Kidney glomerular epithelial cell (primary cell): ENCODE measurements at regions not wholly inside any gene's neighbourhood (a gene's known extent, or its start where the extent isn't known, plus 50 kb on each side); places are given as distances from the start of the nearest gene placed in this dataset.
"Not testable (repeated sequence)": the region's sequence is repeated elsewhere in the genome, so short reads cannot be mapped to it uniquely, and the experiment has no call there.

ENCODE experiments used
- DNase-seq: peaks from one replicate; lab custom pipeline; 2025; lab: John Stamatoyannopoulos, UW

GRCh38 chr9:119917175-119917574 lies 547.9 kb upstream of the BRINP1 start:
- no peak for DNase-seq

DNA sequence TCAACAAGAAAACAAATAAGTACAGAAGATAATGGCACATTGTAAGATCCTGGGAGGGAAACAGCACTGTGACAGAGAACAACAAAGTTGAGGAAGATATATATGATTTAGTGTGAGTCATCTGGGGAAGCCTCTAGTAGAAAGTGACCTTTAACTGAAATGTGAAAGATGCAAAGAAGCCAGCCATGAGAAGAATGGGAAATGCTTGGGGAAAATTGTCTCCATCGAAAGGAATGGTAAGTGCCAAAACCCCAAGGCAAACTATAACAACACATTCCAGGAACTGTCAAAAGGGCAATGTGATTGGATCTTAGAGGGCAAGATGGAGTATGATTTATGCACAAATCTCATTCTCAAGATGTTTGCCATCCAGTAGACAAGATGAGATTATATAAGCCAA lies 537.8 kb upstream of the BRINP1 start:
- DNase-seq: no peak

- DNase-seq: no peak
Observed at GRCh38 chr9:119905724-119906123, 536.5 kb upstream of the BRINP1 start.

- no peak for DNase-seq
Observed at GRCh38 chr9:119903851-119904250, 534.6 kb upstream of the BRINP1 start.

DNA sequence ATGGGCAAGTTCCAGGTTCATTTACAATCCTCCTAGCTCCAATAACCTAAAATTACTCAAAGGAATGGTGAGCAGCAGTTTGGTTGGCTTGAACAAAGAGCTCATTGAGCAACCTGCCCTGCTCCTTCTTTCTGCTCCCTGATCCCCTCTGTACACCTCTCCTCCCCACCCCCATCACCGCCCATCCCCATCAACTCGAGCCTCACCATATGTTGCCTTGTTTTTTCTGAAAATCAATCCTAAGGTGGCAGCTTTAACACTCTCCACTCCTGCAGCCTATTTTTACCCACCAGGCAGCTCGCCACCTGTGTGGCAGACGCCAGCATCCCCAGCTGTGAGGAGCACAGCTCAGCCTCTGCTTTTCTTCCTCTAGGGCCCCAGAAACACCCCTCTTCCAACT lies 533.4 kb upstream of the BRINP1 start:
- no peak for DNase-seq

DNA sequence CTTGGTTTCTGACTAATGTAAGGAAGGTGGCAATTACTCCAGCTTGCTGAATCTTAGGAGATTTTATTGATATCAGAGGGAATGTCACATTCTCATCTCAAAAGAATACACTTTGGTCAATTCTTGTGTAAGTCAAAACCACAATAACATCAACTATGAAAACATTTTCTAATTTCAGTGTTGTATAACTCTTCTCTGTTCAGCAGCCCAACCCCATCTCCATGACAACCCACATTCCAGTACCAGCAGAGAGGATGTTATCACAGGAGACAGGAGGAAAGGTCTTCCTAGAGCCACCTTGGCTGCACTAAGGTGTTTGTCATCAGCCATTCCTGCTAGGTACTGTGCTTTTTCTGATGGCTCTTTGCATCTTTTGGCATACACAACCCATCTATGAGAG lies 529.1 kb upstream of the BRINP1 start:
- DNase-seq: no peak

DNA sequence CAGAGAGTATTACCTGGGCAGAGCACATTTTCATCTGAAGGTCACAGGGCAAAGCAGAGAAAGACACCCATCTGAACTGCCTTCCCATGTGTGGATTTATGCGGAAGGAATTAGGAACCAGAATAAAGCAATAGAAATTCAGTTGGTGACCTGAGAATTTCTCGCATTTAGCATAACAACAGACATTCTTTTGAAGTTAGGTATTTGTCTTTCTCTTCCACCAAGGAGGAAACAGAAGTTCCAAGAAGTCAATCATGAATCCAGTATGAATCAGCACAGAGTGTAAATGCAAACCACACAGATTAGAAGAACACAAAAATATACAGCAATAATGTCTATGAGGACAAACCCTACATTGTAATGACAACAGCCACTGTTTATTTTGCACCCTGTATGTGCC lies 515.2 kb upstream of the BRINP1 start:
- peak; percentile 85 for DNase-seq

DNA sequence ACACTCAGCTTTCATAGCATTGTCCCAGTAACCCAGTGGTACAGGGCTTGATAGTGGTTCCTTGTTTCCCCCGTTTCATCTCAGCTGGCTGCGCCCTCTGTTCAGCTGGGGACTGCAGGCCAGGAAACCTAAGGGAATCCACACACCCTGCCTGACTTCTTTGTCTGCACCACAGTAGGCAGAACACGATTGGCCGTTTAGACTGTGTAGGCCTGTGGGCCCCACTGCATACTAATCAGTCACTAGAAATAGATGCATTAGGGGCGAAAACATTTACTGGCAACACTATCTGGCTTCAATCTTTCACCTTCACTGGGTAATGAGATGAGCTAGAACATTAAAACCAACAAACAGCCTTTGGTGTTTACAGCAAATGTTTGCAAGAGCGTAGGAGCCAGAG lies 512.7 kb upstream of the BRINP1 start:
- no peak for DNase-seq

DNA sequence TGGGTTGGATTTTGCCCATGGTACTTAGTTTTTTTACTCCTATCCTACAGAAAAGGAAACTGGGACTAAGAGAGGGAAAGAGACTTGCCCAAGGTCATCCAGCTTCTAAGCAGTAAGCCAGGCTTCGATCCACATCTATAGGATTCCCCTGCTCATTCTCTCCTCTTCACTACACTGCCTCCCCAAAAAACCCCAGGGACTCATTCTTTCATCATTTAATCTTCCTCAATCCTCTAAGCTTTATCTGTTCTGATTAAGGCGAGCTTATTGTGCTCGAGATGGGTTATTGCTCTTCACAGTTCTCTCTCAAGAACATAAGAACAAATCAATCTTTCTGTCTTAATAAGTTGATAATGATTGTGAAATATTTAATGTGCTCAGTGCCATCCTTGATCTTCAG lies 511.1 kb upstream of the BRINP1 start:
- no peak for DNase-seq

DNA sequence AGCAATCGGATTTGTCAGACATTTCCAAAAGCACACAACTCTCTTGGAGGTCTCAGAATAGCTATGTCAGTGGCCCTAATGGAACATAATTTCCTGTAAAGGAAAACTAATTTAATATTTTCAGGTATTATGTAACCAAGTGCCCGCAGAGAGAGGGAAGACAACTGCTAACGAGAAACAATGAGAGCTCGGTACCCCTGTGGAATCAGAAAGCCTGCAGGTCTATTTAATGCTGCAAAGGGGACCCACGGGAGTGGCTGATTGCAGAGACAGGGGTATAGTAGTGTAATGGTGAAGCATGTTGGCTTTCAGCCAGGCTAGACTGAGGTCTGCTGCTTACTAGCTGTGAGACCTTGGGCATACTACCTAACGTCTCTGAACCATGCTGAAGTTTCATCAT lies 508.1 kb upstream of the BRINP1 start:
- DNase-seq: no peak

DNA sequence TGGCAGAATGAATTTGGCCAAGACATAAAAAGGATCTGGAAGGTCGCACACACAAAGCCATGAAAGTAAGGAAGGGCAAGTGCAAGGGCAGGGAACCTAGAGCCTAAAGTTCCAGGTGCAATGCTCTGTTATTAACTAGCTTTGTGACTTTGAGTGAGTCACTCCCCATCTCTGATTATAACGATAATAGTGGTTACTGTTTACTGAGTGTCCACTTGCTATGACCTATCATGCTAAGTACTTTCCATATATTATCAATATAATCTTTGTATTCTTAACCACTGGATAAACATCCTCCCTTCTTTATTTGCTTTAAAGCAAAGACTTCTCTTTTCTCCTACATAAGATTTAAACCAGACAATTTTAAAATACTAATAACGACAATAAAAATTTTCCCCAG lies 504.6 kb upstream of the BRINP1 start:
- no peak for DNase-seq

DNA sequence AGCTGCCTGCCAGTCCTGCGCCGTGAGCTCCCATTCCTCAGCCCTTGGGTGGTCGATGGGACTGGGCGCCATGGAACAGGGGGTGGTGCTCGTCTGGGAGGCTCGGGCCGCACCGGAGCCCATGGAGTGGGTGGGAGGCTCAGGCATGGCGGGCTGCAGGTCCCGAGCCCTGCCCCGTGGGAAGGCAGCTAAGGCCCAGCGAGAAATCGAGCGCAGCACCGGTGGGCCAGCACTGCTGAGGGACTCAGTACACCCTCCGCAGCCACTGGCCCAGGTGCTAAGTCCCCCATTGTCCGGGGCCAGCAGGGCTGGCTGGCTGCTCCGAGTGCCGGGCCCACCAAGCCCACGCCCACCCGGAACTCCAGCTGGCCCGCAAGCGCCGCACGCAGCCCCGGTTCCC lies 501.0 kb upstream of the BRINP1 start:
- not testable (repeated sequence) for DNase-seq

DNA sequence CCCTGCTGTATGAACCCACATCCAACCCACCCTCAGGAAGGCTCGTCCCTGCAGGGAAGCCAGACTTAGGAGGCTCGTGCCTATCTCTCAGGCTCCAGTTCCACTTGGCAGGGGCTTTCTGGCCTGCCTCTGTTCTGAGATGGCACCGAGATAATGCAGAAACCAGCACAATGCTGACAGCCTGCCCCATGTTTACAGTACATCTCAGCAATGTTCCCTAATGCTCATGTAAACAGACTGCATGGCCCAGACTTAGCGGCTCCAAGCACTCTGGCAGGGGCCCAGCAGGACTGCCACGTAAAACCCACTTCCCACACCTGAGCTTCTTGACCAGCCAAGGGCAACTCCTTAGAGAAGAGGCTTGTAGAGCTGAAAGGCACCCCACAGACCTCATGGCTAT lies 499.5 kb upstream of the BRINP1 start:
- no peak for DNase-seq

DNA sequence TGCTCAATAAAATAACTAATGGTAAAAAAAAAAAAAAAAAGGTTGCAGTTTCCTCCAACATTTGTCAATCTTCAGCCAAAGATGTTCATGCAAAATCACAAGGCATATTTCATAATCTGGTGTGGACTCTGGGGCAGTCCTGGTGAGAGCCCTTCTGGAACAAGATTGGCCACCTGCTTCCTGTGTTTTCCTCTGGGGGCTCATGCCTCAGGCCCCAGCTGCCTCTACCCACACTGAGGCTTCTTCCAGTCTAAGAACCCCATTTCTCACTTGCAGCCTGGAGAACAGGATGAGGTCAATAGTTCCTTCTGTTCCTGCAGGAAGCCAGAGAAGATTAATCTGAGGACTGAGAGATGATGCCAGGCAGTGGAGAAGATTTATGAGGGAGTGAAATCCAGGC lies 492.6 kb upstream of the BRINP1 start:
- DNase-seq: no peak

DNA sequence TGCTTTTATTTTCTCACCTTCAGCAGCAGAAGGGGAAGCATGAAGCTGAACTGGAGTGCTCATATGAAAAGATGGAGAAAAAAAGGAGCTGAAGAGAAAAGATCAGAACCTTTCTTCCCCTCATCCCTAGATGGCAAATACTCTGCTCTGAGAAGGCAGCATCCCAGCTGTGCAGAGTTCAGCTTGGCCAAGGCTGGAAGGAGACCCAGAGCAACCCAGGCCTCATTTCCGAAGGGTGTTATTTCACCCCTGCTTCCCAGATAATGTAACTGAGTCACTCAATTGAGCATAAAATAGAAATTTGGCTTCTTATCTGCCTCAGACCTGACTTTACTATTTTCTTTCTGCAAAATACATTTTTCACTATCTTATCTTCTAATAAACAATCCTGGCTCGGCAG lies 489.9 kb upstream of the BRINP1 start:
- DNase-seq: no peak

GRCh38 chr9:119853126-119853525 lies 483.9 kb upstream of the BRINP1 start:
- DNase-seq: no peak

DNA sequence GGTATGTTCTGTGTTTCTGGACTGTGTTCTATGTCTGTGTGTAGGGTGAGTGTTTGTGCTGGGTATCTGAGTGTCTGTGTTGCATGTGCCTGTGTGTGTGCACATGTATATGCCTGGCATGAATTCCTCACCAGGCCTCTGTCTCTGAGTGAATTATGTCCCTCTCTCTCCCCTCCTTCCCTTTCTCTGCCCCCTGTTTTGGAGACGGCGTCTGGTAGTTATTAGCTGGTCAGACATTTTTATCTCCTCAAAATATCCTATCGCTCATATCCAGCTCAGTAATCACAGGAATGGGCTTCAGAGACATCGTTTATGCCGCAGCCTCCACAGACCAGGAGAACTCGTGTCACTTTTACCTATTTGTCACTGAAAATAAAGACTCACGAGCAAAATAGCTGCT lies 483.2 kb upstream of the BRINP1 start:
- DNase-seq: no peak

DNA sequence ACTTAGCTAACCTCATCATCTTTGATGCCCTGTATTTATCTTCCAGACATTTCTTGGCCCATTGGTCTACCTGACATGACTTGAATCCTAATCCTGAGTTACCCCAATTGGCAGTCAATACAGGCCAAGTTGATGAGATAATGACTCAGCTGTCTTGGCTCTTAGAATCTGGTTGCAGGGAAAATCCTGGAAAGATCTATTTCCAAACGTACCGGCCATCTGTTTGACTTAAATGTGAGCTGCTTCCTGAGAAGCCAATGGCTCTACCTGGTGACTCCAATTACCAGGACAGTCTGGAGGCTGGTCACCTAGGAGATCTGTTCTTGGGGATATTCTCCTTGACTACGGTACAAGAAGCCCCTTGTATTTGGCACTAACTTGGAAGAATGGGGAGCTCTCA lies 475.2 kb upstream of the BRINP1 start:
- no peak for DNase-seq

- DNase-seq: no peak
Observed at GRCh38 chr9:119841016-119841415, 471.8 kb upstream of the BRINP1 start.

DNA sequence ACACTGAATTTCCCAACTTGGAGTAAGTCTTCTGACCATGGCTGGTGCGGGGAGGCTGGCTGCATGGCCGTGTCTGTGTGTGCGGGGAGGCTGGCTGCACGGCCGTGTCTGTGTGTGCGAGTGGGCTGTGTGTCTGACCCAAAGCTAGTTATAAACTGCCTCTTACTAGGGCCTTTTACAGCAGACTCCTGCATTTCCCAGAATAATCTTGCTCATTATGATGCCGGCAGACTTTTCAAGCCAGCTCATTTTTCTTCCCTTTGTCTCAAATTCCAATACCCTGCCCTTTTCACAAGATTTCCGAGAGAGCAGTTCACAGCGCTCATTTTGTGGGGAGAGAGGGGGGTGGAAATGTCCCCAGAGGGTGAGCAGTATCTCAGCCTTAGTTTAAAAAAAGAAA lies 470.7 kb upstream of the BRINP1 start:
- DNase-seq: no peak

DNA sequence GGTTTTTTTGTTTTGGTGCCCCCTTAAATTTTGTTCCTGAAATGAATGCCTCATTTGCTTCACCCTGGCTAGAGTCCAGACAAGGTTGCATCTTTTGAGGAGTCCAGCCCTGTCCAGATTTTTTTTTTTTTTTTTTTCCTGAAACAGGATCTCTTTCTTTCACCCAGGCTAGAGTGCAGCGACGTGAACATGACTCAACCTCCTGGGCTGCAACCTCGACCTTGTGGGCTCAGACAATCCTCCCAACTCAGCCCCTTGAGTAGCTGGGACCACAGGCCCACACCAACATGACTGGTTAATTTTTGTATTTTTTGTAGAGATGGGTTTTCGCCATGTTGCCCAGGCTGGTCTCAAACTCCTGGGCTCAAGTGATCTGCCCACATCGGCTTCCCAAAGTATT lies 469.0 kb upstream of the BRINP1 start:
- DNase-seq: no peak

GRCh38 chr9:119836036-119836435 lies 466.8 kb upstream of the BRINP1 start:
- DNase-seq: no peak

GRCh38 chr9:119834064-119834620 lies 464.9 kb upstream of the BRINP1 start:
- no peak for DNase-seq

DNA sequence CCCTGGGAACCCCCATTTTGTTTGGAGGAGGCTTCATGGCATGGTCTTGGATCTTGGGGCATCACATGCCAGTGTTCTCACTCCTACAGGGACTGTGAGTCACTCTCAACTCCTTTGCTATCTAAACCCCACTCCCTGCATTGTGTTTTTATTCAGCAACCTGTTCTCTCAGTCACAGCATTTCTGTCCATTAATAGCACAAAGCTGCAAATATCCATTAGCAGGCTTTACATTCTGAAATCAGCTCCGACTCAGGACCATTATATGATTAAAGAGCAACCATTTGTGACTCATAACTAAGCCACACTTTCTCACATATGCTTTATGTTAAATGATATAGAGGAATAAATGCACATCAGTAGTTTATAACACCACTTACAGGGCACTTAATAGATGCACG lies 462.1 kb upstream of the BRINP1 start:
- DNase-seq: no peak

DNA sequence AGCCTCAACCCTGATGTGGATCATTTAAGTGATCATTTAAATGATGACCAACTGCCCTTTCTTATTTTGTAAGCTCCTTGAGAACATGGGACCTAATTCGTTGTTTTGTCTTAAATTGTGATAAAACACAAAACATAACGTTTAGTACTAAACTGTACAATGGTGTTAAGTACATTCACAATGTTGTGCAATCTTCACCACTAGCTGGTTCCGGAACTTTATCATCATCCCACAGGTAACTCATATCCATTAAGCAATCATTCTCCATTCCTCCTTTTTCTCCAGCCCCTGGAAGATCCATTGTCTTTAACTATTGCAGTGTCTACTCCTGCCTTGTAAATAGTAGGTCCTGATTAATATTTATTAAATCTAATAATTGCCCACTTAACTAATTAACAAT lies 460.5 kb upstream of the BRINP1 start:
- no peak for DNase-seq
